ENCODE measurements at regions not wholly inside any gene's neighbourhood (a gene's known extent, or its start where the extent isn't known, plus 50 kb on each side); places are given as distances from the start of the nearest gene placed in this dataset.

- Histone ChIP-seq H3K36me3 (ENCODE audit: control insufficient read depth in 2 of 3, insufficient read depth in 3 of 3, low read length in 3 of 3) (no peaks in the 10 kb centered on the region), H3K27me3 (ENCODE audit: control insufficient read depth, insufficient read depth, low read length) (no peaks in the 10 kb centered on the region), H3K9me3 (ENCODE audit: control insufficient read depth in 2 of 3, insufficient read depth in 1 of 3, low read length in 3 of 3) (no peaks in the 10 kb centered on the region), H3K4me3 (ENCODE audit: low read length in 3 of 3) (no peak overlapping the region), H3K4me1 (ENCODE audit: control insufficient read depth in 2 of 3, insufficient read depth in 2 of 3, low read depth in 1 of 3, low read length in 3 of 3) (no peaks in the 10 kb centered on the region), H3K27ac (ENCODE audit: low read depth in 2 of 2, low read length in 2 of 2) (no peak overlapping the region), H3K9ac (ENCODE audit: low read length in 3 of 3) (no peak overlapping the region)
- FAIRE-seq (no peak), DNase-seq (peak in 1 of 5 donors; percentile 7)
- TF ChIP-seq, protein P1, sequence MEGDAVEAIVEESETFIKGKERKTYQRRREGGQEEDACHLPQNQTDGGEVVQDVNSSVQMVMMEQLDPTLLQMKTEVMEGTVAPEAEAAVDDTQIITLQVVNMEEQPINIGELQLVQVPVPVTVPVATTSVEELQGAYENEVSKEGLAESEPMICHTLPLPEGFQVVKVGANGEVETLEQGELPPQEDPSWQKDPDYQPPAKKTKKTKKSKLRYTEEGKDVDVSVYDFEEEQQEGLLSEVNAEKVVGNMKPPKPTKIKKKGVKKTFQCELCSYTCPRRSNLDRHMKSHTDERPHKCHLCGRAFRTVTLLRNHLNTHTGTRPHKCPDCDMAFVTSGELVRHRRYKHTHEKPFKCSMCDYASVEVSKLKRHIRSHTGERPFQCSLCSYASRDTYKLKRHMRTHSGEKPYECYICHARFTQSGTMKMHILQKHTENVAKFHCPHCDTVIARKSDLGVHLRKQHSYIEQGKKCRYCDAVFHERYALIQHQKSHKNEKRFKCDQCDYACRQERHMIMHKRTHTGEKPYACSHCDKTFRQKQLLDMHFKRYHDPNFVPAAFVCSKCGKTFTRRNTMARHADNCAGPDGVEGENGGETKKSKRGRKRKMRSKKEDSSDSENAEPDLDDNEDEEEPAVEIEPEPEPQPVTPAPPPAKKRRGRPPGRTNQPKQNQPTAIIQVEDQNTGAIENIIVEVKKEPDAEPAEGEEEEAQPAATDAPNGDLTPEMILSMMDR (IDR thresholded peaks at IDR 0.05; ENCODE audit: borderline replicate concordance, extremely low read depth, insufficient read depth): no peak
- intact Hi-C loops (cut with DNase I): no loop called here
Observed at GRCh38 chr3:182704926-182705325, 88.4 kb upstream of the ATP11B start.

- Histone ChIP-seq H3K27me3 (ENCODE audit: control insufficient read depth, insufficient read depth, low read length) (no peaks in the 10 kb centered on the region), H3K9me3 (ENCODE audit: control insufficient read depth in 2 of 3, insufficient read depth in 1 of 3, low read length in 3 of 3) (no peaks in the 10 kb centered on the region), H3K27ac (ENCODE audit: low read depth in 2 of 2, low read length in 2 of 2) (no peak overlapping the region), H3K4me3 (ENCODE audit: low read length in 3 of 3) (no peak overlapping the region), H3K36me3 (ENCODE audit: control insufficient read depth in 2 of 3, insufficient read depth in 3 of 3, low read length in 3 of 3) (no peaks in the 10 kb centered on the region), H3K9ac (ENCODE audit: low read length in 3 of 3) (no peak overlapping the region), H3K4me1 (ENCODE audit: control insufficient read depth in 2 of 3, insufficient read depth in 2 of 3, low read depth in 1 of 3, low read length in 3 of 3) (peaks cover 0 to 3% (median 0%) of the 10 kb centered on the region in 3 donors)
- no peak for DNase-seq
- FAIRE-seq: no peak
- intact Hi-C loops (cut with DNase I): no loop called here
- TF ChIP-seq, protein P1 (IDR thresholded peaks at IDR 0.05; ENCODE audit: borderline replicate concordance, extremely low read depth, insufficient read depth): no peak
Observed at GRCh38 chr3:182708810-182709209, 84.5 kb upstream of the ATP11B start.

DNA sequence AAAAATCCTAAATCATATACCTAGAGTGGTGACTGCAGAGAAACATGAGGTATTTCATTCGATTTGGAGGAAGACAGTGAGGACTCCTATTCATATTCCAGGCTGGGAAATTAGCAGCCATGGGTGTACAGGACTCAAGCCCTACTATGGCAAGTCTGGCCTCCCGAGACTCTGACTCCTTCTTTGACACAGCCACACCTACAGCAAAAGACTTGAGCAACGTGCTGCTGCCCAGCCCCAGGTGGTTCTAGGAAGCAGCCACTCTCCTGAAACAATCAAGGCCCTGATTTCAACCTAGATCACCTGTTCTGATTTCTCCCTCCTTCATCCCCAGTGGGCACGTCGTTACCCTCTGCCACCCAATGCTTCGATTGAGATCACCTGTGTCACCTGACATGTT is 84.0 kb upstream of the ATP11B start:
- no peaks in the 10 kb centered on the region for H3K27me3 ChIP-seq (ENCODE audit: control insufficient read depth, insufficient read depth, low read length)
- no peaks in the 10 kb centered on the region for H3K9me3 ChIP-seq (ENCODE audit: control insufficient read depth in 2 of 3, insufficient read depth in 1 of 3, low read length in 3 of 3)
- no peak overlapping the region for H3K9ac ChIP-seq (ENCODE audit: low read length in 3 of 3)
- FAIRE-seq (no peak), DNase-seq (no peak)
- no peak overlapping the region for H3K4me3 ChIP-seq (ENCODE audit: low read length in 3 of 3)
- TF ChIP-seq, protein P1 (IDR thresholded peaks at IDR 0.05; ENCODE audit: borderline replicate concordance, extremely low read depth, insufficient read depth): no peak
- no peaks in the 10 kb centered on the region for H3K36me3 ChIP-seq (ENCODE audit: control insufficient read depth in 2 of 3, insufficient read depth in 3 of 3, low read length in 3 of 3)
- intact Hi-C loops (cut with DNase I): no loop called here
- peaks cover 0 to 3% (median 0%) of the 10 kb centered on the region in 3 donors for H3K4me1 ChIP-seq (ENCODE audit: control insufficient read depth in 2 of 3, insufficient read depth in 2 of 3, low read depth in 1 of 3, low read length in 3 of 3)
- no peak overlapping the region for H3K27ac ChIP-seq (ENCODE audit: low read depth in 2 of 2, low read length in 2 of 2)

GRCh38 chr3:182710557-182711157 is 82.6 kb upstream of the ATP11B start:
- Histone ChIP-seq H3K4me3 (ENCODE audit: low read length in 3 of 3) (no peak overlapping the region), H3K9ac (ENCODE audit: low read length in 3 of 3) (no peak overlapping the region), H3K27me3 (ENCODE audit: control insufficient read depth, insufficient read depth, low read length) (no peaks in the 10 kb centered on the region), H3K36me3 (ENCODE audit: control insufficient read depth in 2 of 3, insufficient read depth in 3 of 3, low read length in 3 of 3) (no peaks in the 10 kb centered on the region), H3K4me1 (ENCODE audit: control insufficient read depth in 2 of 3, insufficient read depth in 2 of 3, low read depth in 1 of 3, low read length in 3 of 3) (peaks cover 0 to 3% (median 0%) of the 10 kb centered on the region in 3 donors), H3K27ac (ENCODE audit: low read depth in 2 of 2, low read length in 2 of 2) (no peak overlapping the region), H3K9me3 (ENCODE audit: control insufficient read depth in 2 of 3, insufficient read depth in 1 of 3, low read length in 3 of 3) (no peaks in the 10 kb centered on the region)
- DNase-seq (peak in 2 of 5 donors; percentile 32 to 34), FAIRE-seq (peak; percentile 51)
- intact Hi-C loops (cut with DNase I): loop anchor here (5.0 kb wide), 1 partner anchor 127 kb away; no protein-coding TSS in a partner anchor
- TF ChIP-seq, protein P1 (IDR thresholded peaks at IDR 0.05; ENCODE audit: borderline replicate concordance, extremely low read depth, insufficient read depth): peak; percentile 30

Data from kidney (tissue), 13 donors.